K562 (cell line): ENCODE measurements at regions not wholly inside any gene's neighbourhood (a gene's known extent, or its start where the extent isn't known, plus 50 kb on each side); places are given as distances from the start of the nearest gene placed in this dataset.

Experiments
- CEBPG ChIP-seq, 3 experiments: fragments of 200-800 bp in 1 of 3; sonication (Bioruptor generic) in 1 of 3; sonication (generic) in 1 of 3; formaldehyde crosslinking in 1 of 3; IDR thresholded peaks in 2 of 3; conservative IDR thresholded peaks in 1 of 3; 2 replicates each; pipeline versions ENCODE4 v1.6.1 to v1.8.0; 2016 to 2022; ENCODE audit warnings: missing compliant biosample characterization in 2 of 3, missing genetic modification characterization in 2 of 3, mild to moderate bottlenecking in 1 of 3, missing genetic modification reagents in 1 of 3
- CTBP1 ChIP-seq: fragments of 450-650 bp; IDR thresholded peaks from 2 replicates; pipeline ENCODE4 v1.6.1; 2016; ENCODE audit warnings: borderline replicate concordance
- EP300 ChIP-seq: IDR thresholded peaks from 2 replicates; pipeline ENCODE4 v1.6.1; 2012; ENCODE audit warnings: low read length, improper control_type of control experiment
- LEF1 ChIP-seq: fragments of 450-650 bp; IDR thresholded peaks from 2 replicates; pipeline ENCODE4 v1.6.1; 2016; ENCODE audit warnings: mild to moderate bottlenecking
- MTA2 ChIP-seq: fragments of 450-650 bp; IDR thresholded peaks from 2 replicates; pipeline ENCODE4 v1.6.1; 2016; ENCODE audit warnings: low read depth
- POLR2AphosphoS5 ChIP-seq: IDR thresholded peaks from 2 replicates; pipeline ENCODE4 v1.6.1; 2011; ENCODE audit warnings: mild to moderate bottlenecking, low read depth, low read length, moderate library complexity; ENCODE audit not compliant: control insufficient read depth, insufficient read depth
- POLR2H ChIP-seq: IDR thresholded peaks from 2 replicates; pipeline ENCODE4 v1.6.1; 2016; ENCODE audit warnings: missing genetic modification characterization, low read depth, mild to moderate bottlenecking, control low read depth, missing compliant biosample characterization, moderate library complexity
- RB1 ChIP-seq: fragments of 450-650 bp; IDR thresholded peaks from 2 replicates; pipeline ENCODE4 v1.6.1; 2017; ENCODE audit warnings: low read depth, mild to moderate bottlenecking
- SETDB1 ChIP-seq: IDR thresholded peaks from one replicate; pipeline ENCODE4 v1.6.1; 2012; ENCODE audit warnings: low read length, control low read depth, inconsistent platforms
- TF ChIP-seq, protein P1 (sequence below), 3 experiments: IDR thresholded peaks in 2 of 3; conservative IDR thresholded peaks in 1 of 3; 2 replicates each; pipeline ENCODE4 v1.5.1; 2011 to 2012; ENCODE audit warnings: low read length in 3 of 3, mild to moderate bottlenecking in 3 of 3, control low read depth in 2 of 3, improper control_type of control experiment in 1 of 3, inconsistent platforms in 1 of 3, low read depth in 1 of 3, mixed read lengths in 1 of 3, moderate library complexity in 1 of 3; ENCODE audit not compliant: insufficient read depth in 2 of 3
- TF ChIP-seq, protein P2 (sequence below): sonication (generic); formaldehyde crosslinking; IDR thresholded peaks from 2 replicates; pipeline ENCODE4 v1.8.0; 2022; ENCODE audit warnings: mild to moderate bottlenecking, missing genetic modification reagents
- TF ChIP-seq, protein P3 (sequence below): sonication (generic); formaldehyde crosslinking; IDR thresholded peaks from 2 replicates; pipeline ENCODE4 v1.8.1; 2023; ENCODE audit warnings: mild to moderate bottlenecking, missing genetic modification reagents, moderate library complexity

DNA sequence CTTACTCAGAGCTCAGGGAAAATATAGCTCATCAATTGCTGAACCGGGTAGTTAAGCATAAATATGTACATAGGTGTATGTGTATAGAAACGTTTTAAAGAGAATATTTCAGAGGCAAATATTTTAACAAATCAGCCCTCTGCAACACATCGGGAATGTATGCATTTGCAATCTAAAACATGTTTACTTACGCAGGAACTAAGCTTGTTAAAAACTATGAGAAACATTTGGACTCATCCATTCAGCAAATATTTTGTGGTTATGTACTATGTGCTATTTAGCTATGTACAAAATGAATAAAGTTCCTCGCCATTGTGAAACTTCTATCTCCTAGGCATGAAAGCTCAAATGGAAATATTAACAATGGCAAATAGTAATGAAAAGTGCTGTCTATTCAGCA is 469.9 kb downstream of the ARHGEF28 start:
- TF ChIP-seq MTA2 (no peak), POLR2H (no peak), POLR2AphosphoS5 (no peak), LEF1 (no peak), EP300 (no peak), CEBPG (CRISPR knock-in tag; IDR thresholded peaks at IDR 0.05) (no peak), CEBPG (tag; conservative IDR thresholded peaks at IDR 0.05 in 1 of 2, IDR thresholded peaks at IDR 0.05 in 1 of 2) (no peak), RB1 (no peak), CTBP1 (no peak), SETDB1 (no peak)
- TF ChIP-seq, protein P1, sequence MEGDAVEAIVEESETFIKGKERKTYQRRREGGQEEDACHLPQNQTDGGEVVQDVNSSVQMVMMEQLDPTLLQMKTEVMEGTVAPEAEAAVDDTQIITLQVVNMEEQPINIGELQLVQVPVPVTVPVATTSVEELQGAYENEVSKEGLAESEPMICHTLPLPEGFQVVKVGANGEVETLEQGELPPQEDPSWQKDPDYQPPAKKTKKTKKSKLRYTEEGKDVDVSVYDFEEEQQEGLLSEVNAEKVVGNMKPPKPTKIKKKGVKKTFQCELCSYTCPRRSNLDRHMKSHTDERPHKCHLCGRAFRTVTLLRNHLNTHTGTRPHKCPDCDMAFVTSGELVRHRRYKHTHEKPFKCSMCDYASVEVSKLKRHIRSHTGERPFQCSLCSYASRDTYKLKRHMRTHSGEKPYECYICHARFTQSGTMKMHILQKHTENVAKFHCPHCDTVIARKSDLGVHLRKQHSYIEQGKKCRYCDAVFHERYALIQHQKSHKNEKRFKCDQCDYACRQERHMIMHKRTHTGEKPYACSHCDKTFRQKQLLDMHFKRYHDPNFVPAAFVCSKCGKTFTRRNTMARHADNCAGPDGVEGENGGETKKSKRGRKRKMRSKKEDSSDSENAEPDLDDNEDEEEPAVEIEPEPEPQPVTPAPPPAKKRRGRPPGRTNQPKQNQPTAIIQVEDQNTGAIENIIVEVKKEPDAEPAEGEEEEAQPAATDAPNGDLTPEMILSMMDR (IDR thresholded peaks at IDR 0.05 in 2 of 3, conservative IDR thresholded peaks at IDR 0.05 in 1 of 3; ENCODE audit: insufficient read depth in 2 of 3, low read depth in 1 of 3, low read length in 3 of 3), result no peak
- TF ChIP-seq, protein P2, sequence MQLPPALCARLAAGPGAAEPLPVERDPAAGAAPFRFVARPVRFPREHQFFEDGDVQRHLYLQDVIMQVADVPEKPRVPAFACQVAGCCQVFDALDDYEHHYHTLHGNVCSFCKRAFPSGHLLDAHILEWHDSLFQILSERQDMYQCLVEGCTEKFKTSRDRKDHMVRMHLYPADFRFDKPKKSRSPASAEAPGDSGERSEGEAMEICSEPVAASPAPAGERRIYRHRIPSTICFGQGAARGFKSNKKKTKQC (CRISPR knock-in tag), result no peak
- TF ChIP-seq, protein P3, sequence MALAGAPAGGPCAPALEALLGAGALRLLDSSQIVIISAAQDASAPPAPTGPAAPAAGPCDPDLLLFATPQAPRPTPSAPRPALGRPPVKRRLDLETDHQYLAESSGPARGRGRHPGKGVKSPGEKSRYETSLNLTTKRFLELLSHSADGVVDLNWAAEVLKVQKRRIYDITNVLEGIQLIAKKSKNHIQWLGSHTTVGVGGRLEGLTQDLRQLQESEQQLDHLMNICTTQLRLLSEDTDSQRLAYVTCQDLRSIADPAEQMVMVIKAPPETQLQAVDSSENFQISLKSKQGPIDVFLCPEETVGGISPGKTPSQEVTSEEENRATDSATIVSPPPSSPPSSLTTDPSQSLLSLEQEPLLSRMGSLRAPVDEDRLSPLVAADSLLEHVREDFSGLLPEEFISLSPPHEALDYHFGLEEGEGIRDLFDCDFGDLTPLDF, result no peak
